ENCODE measurements at regions not wholly inside any gene's neighbourhood (a gene's known extent, or its start where the extent isn't known, plus 50 kb on each side); places are given as distances from the start of the nearest gene placed in this dataset.
"Not testable (repeated sequence)": the region's sequence is repeated elsewhere in the genome, so short reads cannot be mapped to it uniquely, and the experiment has no call there.

- Histone ChIP-seq H3K27ac (no peak overlapping the region), H3K4me3 (no peak overlapping the region)
Measured at GRCh38 chr6:66126358-66126757, 419.3 kb upstream of the EYS start.

DNA sequence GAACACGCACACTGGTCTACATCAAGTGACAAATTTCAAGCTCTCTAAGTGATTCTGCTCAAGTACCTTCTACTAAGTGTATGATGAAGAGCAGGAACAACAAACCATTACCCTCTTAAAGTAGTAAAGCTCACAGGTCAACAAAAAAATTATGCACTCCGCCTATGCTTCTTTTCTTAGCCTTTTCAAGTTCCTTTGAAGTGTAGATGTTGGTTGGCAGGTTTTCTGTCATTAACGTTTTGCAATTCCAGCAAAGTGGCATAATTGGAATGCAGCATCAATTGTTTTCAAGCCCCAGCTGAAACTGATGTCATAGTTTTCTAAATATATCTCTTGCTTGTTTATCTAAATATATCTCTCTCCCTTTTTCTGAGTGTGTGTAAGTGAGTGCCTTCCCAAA lies 396.9 kb upstream of the EYS start:
- H3K27ac ChIP-seq, result no peak overlapping the region
- no peak overlapping the region for H3K4me3 ChIP-seq

DNA sequence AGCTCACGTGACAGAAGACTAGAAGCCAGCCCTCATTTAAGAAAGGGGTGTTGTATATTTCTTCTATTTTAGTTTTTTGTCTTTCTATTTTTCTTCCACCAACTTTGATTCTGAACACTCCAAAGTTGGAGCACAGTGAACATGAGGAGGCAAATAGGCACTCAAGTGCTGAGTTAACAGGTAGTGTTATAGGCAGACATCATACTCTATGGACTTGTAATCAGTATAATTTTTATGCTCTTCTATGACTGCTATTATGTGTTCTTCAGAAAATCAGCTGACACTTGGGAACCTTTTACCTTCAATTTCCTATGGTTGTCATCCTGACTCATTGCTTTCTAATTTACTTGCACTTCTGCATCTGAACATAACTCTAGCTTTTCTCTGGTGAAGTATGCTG lies 396.3 kb upstream of the EYS start:
- Histone ChIP-seq H3K27ac (no peak overlapping the region), H3K4me3 (no peak overlapping the region)

DNA sequence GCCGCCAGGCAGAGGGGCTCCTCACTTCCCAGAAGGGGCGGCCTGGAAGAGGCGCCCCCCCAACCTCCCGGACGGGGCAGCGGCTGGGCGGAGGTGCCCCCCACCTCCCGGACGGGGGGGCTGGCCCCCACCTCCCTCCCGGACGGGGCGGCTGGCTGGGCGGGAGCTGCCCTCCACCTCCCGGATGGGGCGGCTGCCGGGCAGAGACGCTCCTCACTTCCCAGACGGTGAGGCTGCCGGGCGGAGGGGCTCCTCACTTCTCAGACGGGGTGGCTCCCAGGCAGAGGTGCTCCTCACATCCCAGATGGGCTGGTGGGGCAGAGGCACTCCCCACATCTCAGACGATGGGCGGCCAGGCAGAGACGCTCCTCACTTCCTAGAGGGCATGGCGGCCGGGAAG lies 389.7 kb upstream of the EYS start:
- Histone ChIP-seq H3K27ac (no peak overlapping the region), H3K4me3 (no peak overlapping the region)

DNA sequence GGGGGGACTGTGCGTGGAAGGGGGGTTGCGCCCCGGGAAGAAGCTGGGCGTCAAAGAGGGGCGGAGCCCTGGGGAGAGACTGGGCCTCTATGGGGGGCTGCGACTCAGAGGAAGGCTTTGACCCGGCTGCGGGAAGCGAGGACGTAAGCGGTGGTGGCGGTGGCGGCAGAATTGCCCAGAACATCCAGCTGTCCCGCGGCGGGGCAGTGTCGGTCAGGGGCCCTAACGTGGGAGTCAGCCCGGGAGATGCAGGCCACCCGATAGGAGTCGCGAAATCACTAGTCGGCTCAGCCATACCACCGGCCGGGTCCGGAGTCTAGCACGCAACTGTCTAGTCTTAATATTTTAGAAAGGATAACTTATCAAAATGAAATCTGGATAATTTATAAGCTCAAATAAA lies 387.6 kb upstream of the EYS start:
- H3K4me3 ChIP-seq, result no peak overlapping the region
- H3K27ac ChIP-seq, result no peak overlapping the region

- not testable (repeated sequence) for H3K4me3 ChIP-seq, H3K27ac ChIP-seq
Measured at GRCh38 chr6:66092306-66092705, 385.3 kb upstream of the EYS start.

DNA sequence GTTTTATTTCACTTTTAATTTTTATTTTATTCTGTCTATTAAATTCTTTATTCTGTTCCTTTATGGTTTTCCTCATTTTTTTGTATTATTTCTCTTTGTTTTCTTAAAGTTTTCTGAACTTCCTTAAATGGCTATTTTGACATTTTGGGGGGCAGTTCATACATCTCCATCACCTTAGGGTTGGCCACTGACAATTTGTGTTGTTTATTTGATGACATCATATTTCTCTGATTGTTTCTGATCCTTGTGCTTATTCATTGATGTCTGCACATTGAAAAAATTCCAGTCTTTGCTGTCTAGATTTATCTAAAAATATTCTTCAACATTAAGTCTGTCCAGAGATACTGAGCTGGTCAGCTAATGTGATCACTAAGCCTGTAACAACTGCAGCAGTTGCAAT lies 379.5 kb upstream of the EYS start:
- H3K4me3 ChIP-seq, result no peak overlapping the region

DNA sequence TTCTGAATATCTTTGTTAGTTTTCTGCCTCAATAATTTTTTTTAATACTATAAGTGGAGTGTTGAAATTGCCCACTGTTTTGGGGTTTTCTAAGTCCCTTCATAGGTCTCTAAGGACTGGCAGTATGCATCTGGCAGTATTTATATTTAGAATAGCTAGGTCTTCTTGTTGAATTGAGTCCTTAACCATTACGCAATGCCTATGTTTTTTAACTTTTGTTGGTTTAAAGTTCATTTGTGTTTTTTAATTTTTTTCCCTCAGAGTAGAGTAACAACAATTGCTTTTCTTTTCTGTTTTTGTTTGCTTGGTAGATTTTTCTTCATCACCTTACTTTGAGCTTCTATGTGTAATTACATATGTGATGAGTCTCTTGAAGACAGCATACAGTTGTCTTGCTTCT lies 375.9 kb upstream of the EYS start:
- H3K27ac ChIP-seq, result no peak overlapping the region
- H3K4me3 ChIP-seq, result no peak overlapping the region

More for the DNA sequence above, 379.5 kb upstream of the EYS start:
- H3K27ac ChIP-seq, result no peak overlapping the region

- no peak overlapping the region for H3K4me3 ChIP-seq
Measured at GRCh38 chr6:66068907-66069306, 361.9 kb upstream of the EYS start.

DNA sequence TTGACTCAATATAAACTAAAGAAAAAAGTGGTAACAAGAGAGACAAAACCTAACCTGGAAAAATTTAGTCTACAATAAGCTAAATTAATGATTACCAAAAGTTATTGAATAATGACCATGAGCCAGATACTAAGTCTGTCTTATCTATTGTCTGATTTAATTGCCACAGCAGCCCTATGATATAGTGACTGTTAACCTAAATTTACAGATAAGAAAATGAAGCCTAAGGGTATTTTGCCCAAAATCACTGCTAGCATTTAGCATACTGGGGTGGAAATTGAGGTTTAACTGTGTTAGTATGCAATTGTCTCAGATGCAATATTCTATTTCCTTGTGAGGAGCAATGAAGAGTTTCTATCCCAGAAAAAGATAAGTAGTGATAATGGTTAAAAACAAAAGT lies 361.0 kb upstream of the EYS start:
- no peak overlapping the region for H3K27ac ChIP-seq
- no peak overlapping the region for H3K4me3 ChIP-seq

More at GRCh38 chr6:66068907-66069306, 361.9 kb upstream of the EYS start:
- no peak overlapping the region for H3K27ac ChIP-seq

- Histone ChIP-seq H3K27ac (no peak overlapping the region), H3K4me3 (no peak overlapping the region)
Measured at GRCh38 chr6:66065313-66065712, 358.3 kb upstream of the EYS start.

- no peak overlapping the region for H3K4me3 ChIP-seq
- no peak overlapping the region for H3K27ac ChIP-seq
Measured at GRCh38 chr6:66057034-66057433, 350.0 kb upstream of the EYS start.

DNA sequence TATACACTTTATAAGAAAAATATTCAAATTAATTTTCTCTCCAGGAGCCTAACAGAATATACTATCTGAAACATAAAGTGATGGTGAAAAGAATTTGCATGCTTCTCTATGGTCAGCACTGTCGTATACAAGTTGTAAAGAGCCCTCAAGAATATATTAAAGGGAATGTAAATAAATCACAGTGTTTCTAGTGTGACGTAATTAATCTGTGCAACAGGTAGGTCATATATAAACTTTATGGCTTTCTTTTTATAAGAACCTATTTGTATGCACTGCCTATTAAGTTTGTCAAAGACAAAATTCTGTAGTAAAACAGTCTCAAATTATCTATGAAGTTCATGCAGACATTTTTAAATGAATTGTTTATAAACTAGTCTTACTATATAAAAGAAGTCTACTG lies 347.9 kb upstream of the EYS start:
- H3K27ac ChIP-seq, result no peak overlapping the region
- no peak overlapping the region for H3K4me3 ChIP-seq

DNA sequence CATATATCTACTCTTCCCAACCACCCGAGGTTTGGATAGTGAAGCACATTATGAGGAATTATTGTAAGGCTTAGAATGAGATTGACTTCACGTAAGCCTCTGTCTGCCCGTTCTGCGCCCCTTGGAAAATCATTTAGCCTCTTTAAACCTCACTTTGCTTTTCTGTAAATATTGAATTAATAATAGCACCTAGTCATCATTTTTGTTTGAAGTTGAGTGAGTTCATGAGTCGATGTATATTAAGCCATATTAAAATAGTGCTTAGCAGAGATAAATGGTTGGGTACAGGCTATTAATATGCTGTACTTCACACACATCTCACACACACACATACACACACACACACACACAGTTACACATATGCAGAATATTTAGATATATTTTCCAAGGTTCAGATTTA lies 344.8 kb upstream of the EYS start:
- H3K27ac ChIP-seq, result no peak overlapping the region
- no peak overlapping the region for H3K4me3 ChIP-seq

DNA sequence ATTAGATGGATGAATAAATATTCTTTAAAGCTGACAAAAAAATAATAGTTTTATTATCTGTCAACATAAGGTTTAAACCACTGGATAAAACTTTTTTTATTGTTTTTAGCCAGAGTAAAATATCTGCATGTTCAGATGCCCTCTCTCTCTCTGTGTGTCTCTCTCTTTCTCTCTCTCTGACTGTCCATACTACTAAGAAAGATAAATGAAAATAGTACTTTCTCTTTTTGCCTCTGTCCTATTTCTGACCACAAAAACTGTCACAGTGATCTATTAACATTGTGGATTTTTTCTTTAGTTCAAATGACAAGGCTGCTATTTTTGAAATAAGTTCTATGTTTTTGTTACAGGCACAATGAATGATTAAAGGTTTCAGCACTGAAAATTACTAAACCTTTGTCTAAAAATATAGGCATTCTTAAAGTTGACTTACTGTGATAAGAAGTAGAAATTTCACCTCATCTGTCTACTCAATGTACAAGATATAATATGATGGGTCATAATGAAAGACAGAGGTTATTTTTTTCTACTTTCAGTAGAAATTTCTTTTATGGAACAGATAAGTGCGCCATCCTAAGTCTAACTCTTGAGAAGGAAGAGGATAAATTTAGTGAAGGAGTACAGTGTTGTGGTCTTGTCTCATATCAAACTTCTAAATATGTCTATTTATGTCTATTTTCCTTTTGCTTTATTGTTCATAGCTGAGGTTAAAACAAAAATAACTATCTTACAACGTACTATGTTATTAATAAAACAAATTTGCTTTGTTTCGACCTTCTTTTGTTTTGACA lies 341.9 kb upstream of the EYS start:
- Histone ChIP-seq H3K27ac (no peak overlapping the region), H3K4me3 (no peak overlapping the region)

DNA sequence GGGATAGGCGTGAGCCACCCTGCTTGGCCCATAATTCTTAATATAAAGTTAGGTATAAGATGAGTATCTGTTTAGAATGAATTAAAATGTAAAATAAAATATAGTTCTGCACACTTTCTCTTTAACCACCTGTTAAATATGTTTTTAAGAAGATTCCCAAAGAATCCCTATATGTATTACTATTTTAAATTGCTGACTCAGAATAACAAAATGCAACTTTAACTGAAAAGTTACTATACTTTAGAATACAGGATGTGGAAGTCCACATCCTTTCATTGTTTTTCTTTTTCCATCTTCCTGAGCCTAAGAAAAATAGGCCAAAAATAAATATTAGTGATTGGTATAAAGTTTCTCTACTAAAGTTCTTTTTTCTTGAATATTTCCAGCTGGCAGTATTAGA lies 325.6 kb upstream of the EYS start:
- Histone ChIP-seq H3K27ac (no peak overlapping the region), H3K4me3 (no peak overlapping the region)

DNA sequence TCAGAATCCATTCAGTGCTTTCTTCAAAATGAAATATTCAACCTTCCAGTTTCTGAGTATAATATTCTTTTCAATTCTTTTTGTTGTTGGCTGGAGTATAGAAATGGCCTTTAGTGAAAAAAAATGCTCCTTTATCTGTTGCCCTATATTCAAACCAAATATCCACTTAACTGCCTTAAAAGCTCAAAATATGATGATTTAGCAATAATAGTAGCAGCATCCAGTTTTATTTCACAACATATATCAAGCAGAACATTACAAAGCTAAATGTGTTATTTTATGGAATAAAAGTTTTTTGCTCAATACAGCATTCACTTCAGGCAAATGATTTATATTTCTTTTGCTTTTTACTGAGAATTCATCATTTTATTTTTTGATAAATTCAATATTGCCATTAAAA lies 322.4 kb upstream of the EYS start:
- Histone ChIP-seq H3K27ac (no peak overlapping the region), H3K4me3 (no peak overlapping the region)

- H3K4me3 ChIP-seq, result no peak overlapping the region
- H3K27ac ChIP-seq, result no peak overlapping the region
Measured at GRCh38 chr6:65999288-65999791, 292.3 kb upstream of the EYS start.

GRCh38 chr6:65998544-65998943 lies 291.5 kb upstream of the EYS start:
- Histone ChIP-seq H3K27ac (no peak overlapping the region), H3K4me3 (no peak overlapping the region)

- Histone ChIP-seq H3K27ac (no peak overlapping the region), H3K4me3 (no peak overlapping the region)
Measured at GRCh38 chr6:65997539-65997938, 290.5 kb upstream of the EYS start.

DNA sequence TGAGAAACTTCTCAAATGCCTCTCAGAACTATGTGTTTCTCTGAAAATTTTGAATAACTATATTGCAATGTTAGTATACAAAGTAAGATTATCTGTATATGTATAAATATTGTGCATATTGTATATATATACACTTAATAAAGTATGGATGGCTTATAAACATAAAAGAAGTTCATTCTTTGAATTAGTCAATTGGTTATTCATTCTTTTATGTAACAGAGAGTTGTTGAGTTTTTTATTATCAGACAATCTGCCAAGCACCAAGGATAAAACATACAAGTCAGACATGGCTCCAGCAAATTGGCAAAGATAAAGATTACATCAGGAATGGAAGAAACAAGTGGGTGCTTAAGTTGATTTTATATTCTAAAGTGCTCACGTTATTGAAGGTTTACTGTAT lies 289.1 kb upstream of the EYS start:
- H3K4me3 ChIP-seq, result no peak overlapping the region
- no peak overlapping the region for H3K27ac ChIP-seq

DNA sequence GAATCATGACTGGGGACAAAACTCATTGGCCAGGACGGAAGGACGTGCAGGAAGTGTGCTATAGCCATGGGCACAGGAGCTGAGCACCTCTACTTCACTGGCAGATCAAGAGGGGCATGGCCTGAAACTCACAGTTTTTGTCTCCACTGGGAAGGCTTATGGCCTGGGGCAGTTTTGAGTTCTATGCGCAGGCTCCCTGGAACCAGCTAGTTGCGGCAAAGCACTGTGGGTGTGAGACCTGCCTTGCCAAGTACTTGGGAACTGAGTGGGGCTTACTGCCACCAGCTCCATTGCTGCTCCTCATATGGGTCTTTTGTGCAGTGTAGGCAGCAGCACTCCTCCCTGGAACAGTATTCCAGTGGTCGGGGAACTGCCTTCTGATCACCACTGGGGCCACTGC lies 282.6 kb upstream of the EYS start:
- Histone ChIP-seq H3K4me3 (no peak overlapping the region), H3K27ac (no peak overlapping the region)
